HG03103 (cell line): ENCODE measurements at regions not wholly inside any gene's neighbourhood (a gene's known extent, or its start where the extent isn't known, plus 50 kb on each side); places are given as distances from the start of the nearest gene placed in this dataset.

ENCODE experiments used
- ATAC-seq: cut with Tn5 transposase; IDR thresholded peaks from one replicate; pipeline ENCODE4 v1.9.1; 2021; ENCODE audit warnings: low read depth; ENCODE audit not compliant: unreplicated experiment

- no peak for ATAC-seq
Observed at GRCh38 chr5:135221187-135221473, 177.9 kb downstream of the MACROH2A1 start.

- no peak for ATAC-seq
Observed at GRCh38 chr5:135220394-135221186, 178.4 kb downstream of the MACROH2A1 start.

GRCh38 chr5:135219868-135220267, 179.2 kb downstream of the MACROH2A1 start:
- ATAC-seq = no peak

GRCh38 chr5:135218790-135219568, 180.1 kb downstream of the MACROH2A1 start:
- no peak for ATAC-seq

GRCh38 chr5:135218486-135218755, 180.6 kb downstream of the MACROH2A1 start:
- no peak for ATAC-seq

- no peak for ATAC-seq
Observed at GRCh38 chr5:135217669-135218485, 181.2 kb downstream of the MACROH2A1 start.

- ATAC-seq = no peak
Observed at GRCh38 chr5:135216471-135217343, 182.3 kb downstream of the MACROH2A1 start.

GRCh38 chr5:135215617-135216470, 181.8 kb upstream of the PITX1 start:
- no peak for ATAC-seq

GRCh38 chr5:135214897-135215616, 181.0 kb upstream of the PITX1 start:
- no peak for ATAC-seq

- ATAC-seq = no peak
Observed at GRCh38 chr5:135213466-135214239, 179.6 kb upstream of the PITX1 start.

GRCh38 chr5:135213027-135213386, 179.0 kb upstream of the PITX1 start:
- ATAC-seq = no peak

- ATAC-seq = no peak
Observed at GRCh38 chr5:135212361-135213026, 178.5 kb upstream of the PITX1 start.

GRCh38 chr5:135211791-135212190, 177.8 kb upstream of the PITX1 start:
- ATAC-seq = no peak

- ATAC-seq = no peak
Observed at GRCh38 chr5:135211083-135211790, 177.2 kb upstream of the PITX1 start.

- no peak for ATAC-seq
Observed at GRCh38 chr5:135210286-135211055, 176.4 kb upstream of the PITX1 start.

GRCh38 chr5:135208903-135209721, 175.1 kb upstream of the PITX1 start:
- no peak for ATAC-seq
